CD4-positive, alpha-beta T cell treated with Interleukin-4 for 1 hour (primary cell): ENCODE measurements at regions not wholly inside any gene's neighbourhood (a gene's known extent, or its start where the extent isn't known, plus 50 kb on each side); places are given as distances from the start of the nearest gene placed in this dataset.

ENCODE experiments used
- DNase-seq, 2 donors: peaks; one replicate each; pipeline ENCODE4 v3.0.0-alpha.2; 2020 to 2022

- no peak for DNase-seq
Measured at GRCh38 chr4:3683077-3683743, 83.0 kb upstream of the ADRA2C start.

- no peak for DNase-seq
Measured at GRCh38 chr4:3682236-3683076, 83.7 kb upstream of the ADRA2C start.

GRCh38 chr4:3681191-3681590, 85.0 kb upstream of the ADRA2C start:
- DNase-seq, result no peak

- DNase-seq, result no peak
Measured at GRCh38 chr4:3680656-3681055, 85.5 kb upstream of the ADRA2C start.

GRCh38 chr4:3679851-3680311, 86.3 kb upstream of the ADRA2C start:
- no peak for DNase-seq

- no peak for DNase-seq
Measured at GRCh38 chr4:3679071-3679825, 86.9 kb upstream of the ADRA2C start.

- no peak for DNase-seq
Measured at GRCh38 chr4:3677748-3678070, 88.5 kb upstream of the ADRA2C start.

GRCh38 chr4:3676907-3677747, 89.1 kb upstream of the ADRA2C start:
- no peak for DNase-seq

- no peak for DNase-seq
Measured at GRCh38 chr4:3676196-3676595, 90.0 kb upstream of the ADRA2C start.

GRCh38 chr4:3675251-3676115, 90.7 kb upstream of the ADRA2C start:
- no peak for DNase-seq

GRCh38 chr4:3674479-3674851, 91.7 kb upstream of the ADRA2C start:
- no peak for DNase-seq

GRCh38 chr4:3673716-3674478, 92.3 kb upstream of the ADRA2C start:
- DNase-seq, result no peak

GRCh38 chr4:3673176-3673575, 93.0 kb upstream of the ADRA2C start:
- DNase-seq, result no peak

GRCh38 chr4:3672465-3672831, 93.7 kb upstream of the ADRA2C start:
- no peak for DNase-seq

- no peak for DNase-seq
Measured at GRCh38 chr4:3671571-3672464, 94.4 kb upstream of the ADRA2C start.

GRCh38 chr4:3670521-3671519, 95.4 kb upstream of the ADRA2C start:
- DNase-seq, result no peak

- DNase-seq, result no peak
Measured at GRCh38 chr4:3669553-3669949, 96.6 kb upstream of the ADRA2C start.

GRCh38 chr4:3668825-3669552, 97.2 kb upstream of the ADRA2C start:
- DNase-seq, result no peak
